GM12878 (cell line): ENCODE measurements at regions not wholly inside any gene's neighbourhood (a gene's known extent, or its start where the extent isn't known, plus 50 kb on each side); places are given as distances from the start of the nearest gene placed in this dataset.

ENCODE experiments used
- ATF2 ChIP-seq: IDR thresholded peaks from 2 replicates; pipeline ENCODE4 v1.6.1; 2012; ENCODE audit warnings: low read length, inconsistent platforms
- CEBPB ChIP-seq, 2 experiments: fragments of 150-350 bp in 1 of 2; IDR thresholded peaks; 2 replicates each; pipeline ENCODE4 v1.6.1; 2012 to 2014; ENCODE audit warnings: low read depth in 2 of 2, low read length in 2 of 2, borderline replicate concordance in 1 of 2, inconsistent platforms in 1 of 2
- MEF2A ChIP-seq: IDR thresholded peaks from 2 replicates; pipeline ENCODE4 v1.6.1; 2011; ENCODE audit warnings: low read depth, mild to moderate bottlenecking, low read length, moderate library complexity; ENCODE audit not compliant: insufficient read depth

GRCh38 chr1:213399695-213400094, 348.7 kb downstream of the RPS6KC1 start:
- no peak for TF ChIP-seq CEBPB (IDR thresholded peaks at IDR 0.05; ENCODE audit: borderline replicate concordance in 1 of 2, low read depth in 2 of 2, low read length in 2 of 2)
- TF ChIP-seq MEF2A: no peak
- no peak for TF ChIP-seq ATF2
